SK-MEL-5 (cell line): ENCODE measurements at regions not wholly inside any gene's neighbourhood (a gene's known extent, or its start where the extent isn't known, plus 50 kb on each side); places are given as distances from the start of the nearest gene placed in this dataset.
"Not testable (repeated sequence)": the region's sequence is repeated elsewhere in the genome, so short reads cannot be mapped to it uniquely, and the experiment has no call there.

ENCODE experiments used
- DNase-seq: peaks from one replicate; pipeline ENCODE4 v3.0.0-alpha.2; 2016; ENCODE audit warnings: low read depth, low spot score
- in situ Hi-C: cut with HindIII; loops from 2 replicates; pipeline ENCODE4 v1.10.0; 2016; ENCODE audit warnings: low sequenced_read_pairs, high pct_unique_total_duplicates, low pct_unique_long_range_greater_than_20kb

DNA sequence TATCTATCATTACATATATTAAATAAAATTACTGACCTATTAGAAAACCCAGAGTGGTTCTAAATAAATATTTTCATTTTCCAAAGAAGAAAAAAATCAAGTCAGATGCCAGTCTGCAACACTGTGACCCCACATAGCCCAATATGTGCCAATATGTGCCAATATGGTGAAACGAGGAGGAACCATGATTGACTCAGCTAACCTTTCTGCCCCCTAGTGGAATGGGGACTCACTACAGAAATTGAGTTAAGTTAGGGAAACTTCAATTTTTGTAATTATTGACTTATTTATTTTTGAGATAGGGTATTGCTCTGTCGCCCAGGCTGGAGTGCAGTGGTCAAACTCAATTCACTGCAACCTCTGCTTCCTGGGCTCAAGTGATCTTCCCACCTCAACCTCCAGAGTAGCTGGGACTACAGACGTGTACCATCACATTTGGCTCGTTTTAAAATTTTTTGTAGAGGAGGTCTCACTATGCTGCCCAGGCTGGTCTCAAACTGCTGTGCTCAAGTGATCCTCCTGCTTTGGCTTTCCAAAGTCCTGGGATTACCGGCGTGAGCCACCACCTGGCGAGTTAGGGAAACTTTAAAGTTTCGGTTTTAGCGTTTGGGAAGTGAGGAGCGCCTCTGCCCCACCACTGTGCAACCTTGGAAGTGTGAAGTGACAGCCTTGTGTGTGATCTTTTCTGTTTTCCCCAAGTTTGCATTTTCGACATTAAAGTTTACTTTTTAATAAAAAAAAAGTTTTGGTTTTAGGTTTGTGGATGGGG, 116.8 kb upstream of the SHISA3 start:
- in situ Hi-C loops: no loop called here
- DNase-seq: peak; percentile 56

DNA sequence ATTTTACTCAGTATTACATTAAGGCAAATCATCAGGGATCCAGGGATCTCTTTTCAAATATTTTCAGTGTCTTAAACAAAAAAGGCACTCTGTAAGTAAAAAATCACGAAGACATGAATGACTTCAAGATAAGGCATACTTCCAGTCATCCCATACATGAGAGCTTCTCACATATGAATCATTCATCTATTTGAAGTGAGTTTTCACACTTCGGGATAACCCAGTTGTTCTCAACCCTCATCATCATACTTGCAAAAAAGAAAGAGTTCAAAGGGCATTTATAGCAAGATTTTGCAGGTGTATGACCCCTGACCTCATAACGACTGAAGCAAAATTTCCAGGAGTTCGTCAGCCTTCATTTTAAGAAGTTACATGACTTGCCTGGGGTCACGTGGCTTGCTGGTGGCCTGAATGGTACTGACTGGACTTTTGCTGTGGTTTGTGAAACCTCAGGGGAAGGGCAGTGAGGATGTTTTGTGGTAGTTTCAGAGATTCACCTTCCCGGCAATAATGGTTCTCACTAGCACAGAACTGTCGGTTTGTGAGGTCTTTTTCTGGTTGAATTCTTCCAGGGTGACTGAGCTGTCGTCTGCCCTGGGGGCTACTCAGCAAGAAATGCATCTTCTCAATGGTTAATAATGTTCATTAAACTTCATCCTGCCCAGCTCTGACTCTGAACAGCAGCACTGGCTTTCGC, 115.8 kb upstream of the SHISA3 start:
- in situ Hi-C loops: no loop called here
- DNase-seq: no peak

DNA sequence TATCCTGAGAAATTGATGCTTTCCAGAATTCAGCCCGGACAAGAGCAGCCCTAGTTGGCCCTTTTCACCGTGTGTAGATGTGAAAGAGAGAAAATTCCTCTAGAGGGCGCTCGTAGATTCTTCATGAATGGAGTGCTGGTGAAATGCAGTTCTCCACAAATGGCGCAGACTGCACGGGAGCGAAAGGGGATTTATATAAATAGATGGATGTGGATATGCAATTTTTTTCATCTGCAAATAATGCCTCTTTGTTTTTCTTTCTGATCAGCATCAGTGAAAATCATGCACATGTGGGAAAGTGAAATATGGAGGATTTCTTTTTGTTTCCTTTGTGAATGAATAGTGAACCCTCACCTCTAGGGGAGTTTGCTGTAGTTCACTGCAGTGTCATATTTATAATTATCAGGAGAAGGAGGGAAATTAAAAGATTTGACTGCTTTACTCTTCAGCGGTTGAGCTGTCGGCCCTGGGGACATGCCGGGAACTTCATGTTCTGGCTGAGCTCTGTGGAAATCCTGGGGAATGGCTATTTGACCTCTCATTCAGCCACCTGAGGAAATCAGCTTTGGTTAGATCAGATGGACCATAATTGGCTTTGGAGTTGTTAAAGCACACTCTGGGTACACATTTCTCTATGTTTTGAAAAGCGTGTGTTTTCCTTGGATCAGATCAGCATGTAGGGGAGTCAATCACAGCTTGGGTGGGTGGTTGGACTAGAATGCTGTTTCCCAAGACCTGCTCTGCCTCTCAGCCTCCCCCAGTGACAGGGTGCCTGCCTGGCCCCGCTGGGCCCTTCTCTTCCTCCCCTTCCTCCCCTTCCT, 115.0 kb upstream of the SHISA3 start:
- in situ Hi-C loops: no loop called here
- peak; percentile 85 for DNase-seq

GRCh38 chr4:42284030-42284429, 113.3 kb upstream of the SHISA3 start:
- DNase-seq: no peak
- in situ Hi-C loops: no loop called here

DNA sequence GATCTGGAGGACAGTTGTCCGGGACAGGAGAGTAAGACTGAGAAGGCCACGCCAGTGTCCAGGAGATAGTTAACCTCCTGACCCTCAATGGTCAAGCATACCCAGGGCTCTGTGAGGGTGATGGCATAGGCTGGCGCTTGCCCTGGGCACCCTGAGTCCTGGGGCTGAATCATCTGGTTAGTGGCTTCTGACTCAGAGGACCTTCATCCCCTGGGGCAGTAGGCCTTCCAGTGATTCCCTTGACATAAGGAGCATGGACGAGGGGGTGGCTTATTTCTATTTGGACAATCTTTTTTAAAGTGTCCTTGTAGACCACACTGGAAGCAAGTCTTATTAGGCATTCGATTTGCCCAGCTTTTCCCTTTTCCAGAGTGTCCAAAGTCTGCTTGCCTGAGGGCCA, 108.4 kb upstream of the SHISA3 start:
- DNase-seq, in situ Hi-C loops: not testable (repeated sequence)

DNA sequence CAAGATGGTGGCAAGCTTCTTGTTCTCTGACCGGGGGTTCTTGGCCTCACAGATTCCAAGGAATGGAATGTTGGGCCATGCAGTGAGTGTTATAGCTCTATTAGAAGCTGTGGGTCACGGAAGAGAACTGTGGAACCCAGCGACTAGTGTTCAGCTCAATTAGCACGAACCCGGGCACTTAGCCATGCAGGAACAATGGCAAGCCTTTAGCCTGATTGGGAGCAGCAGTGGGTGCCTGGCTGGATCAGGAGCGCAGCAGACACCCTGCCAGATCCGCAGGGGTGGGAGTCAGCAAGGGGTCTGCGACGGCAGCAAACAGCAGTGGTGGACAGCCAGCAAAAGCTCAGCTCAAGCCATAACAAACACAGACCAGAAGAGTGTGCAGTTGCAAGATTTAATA, 105.1 kb upstream of the SHISA3 start:
- DNase-seq, in situ Hi-C loops: not testable (repeated sequence)

DNA sequence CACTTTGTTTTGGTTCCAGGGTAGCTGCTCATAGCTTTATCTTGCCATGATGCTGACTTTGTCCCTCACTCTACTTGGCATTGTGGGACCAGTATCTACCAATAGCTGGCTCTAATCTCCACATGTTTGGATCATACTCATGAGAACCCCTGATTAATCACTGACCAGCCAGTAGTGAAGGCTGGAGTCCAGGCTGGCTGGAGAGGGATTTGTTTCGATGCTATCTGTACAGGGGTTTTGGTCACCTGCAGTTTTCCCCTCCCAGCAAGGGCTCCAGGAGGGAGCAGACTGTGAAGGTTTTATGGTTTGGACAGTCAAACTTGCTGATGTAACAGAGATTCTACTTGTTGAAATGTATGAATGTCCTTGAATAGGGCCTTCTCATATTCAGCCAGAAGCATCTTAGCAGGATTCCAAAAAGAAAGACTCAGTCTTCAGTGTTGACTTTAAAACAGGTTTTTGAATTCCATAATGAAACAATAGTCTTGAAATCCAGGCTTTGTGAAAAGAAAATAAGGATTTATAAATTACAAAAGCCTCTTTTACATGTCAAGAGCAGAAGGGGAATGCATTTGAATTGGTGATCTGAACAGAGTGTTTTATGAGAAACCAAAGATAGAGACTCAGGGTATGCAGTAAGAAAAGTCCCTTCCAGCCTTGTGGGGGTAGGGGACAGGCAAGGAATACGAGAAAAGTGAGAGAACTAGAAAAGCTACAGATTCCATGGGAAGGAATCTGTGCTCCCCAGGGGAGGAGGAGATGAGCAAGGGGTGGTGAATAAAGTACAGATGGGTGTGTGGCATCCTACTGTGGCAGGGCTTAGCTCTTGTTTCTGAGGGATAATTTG, 103.1 kb upstream of the SHISA3 start:
- in situ Hi-C loops: no loop called here
- DNase-seq: no peak

GRCh38 chr4:42296196-42296595, 101.1 kb upstream of the SHISA3 start:
- DNase-seq: peak; percentile 29
- in situ Hi-C loops: no loop called here

DNA sequence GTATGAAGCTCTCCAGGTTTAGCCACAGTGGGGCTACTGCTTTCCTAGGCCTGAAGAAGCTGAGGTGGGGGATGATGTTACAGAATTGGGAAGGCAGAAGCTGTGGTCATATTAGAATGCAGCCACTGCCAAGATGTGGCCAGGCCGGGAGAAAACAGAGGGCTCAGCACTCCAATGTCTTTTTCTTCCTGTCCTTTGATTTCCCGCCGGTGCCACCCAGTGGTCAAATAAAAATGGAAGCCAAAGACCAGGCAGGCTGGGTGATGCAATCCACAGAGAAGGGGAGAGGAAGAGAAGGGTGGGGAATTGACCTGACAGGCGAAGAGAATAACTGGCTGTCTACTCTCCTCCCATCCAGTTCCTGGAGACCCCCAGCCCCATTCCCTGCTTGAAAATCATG, 94.9 kb upstream of the SHISA3 start:
- in situ Hi-C loops: no loop called here
- DNase-seq: peak; percentile 66

GRCh38 chr4:42306221-42307109, 90.8 kb upstream of the SHISA3 start:
- in situ Hi-C loops: no loop called here
- no peak for DNase-seq

DNA sequence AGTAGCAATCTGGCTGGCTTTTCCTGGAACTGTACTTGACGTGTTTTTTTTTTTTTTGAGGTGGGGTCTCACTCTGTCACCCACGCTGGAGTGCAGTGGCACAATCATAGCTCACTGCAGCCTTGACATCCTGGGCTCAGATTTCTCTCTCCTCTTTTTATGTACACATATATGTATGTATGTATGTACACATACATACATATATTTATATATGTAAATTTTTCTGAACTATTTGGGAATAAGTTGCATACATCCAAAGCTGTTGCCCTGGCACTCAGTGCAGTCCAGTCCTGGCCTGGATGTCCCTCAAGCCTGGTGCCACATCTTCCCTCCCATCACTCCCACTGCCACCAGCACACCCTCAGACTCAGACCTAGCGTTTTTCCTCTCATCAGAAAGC, 89.0 kb upstream of the SHISA3 start:
- in situ Hi-C loops: no loop called here
- DNase-seq: no peak

DNA sequence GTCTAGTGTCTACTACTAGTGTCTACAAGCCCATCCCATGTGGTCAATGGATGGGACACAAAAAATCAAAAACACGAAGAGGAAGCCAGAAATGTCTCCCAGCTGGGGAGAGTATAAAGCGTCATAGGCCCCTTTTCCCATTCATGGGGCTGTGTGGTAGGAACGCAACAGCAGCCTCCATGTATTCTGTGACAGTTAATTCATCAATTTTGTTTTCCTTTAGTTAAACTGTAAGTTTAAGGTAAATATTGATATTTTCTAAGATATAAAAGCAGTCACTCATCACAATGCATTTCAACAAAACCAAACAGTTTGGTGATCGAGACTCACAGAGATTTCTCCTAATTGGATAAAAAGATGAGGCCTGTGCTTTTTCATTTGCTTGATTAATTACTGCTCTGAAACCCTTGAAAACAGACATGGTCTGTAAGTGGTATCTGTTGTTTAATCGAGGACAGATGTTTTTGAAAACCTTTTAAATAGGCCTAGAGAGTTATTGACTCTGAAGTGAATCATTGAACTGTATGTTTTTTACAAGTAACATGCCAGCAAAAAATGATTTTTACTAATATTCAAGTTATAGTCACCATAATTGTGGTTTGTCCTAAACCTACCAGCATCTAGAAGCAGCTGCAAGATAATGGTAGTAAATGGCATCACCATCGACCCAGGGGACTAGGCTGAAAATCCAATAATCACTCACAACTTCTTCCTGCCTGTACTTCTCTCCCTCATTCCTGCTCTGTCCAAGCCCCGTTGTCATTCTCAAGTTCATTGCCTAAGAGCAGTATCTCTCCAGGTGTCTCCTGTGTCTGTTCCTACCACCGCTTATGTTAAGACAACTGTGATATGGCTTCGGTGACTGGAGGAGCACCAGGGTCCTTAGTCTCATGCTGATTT, 87.7 kb upstream of the SHISA3 start:
- DNase-seq: no peak
- in situ Hi-C loops: no loop called here

GRCh38 chr4:42310358-42310757, 86.9 kb upstream of the SHISA3 start:
- in situ Hi-C loops: no loop called here
- DNase-seq: no peak

- DNase-seq: no peak
- in situ Hi-C loops: no loop called here
Observed at GRCh38 chr4:42310806-42311205, 86.5 kb upstream of the SHISA3 start.

DNA sequence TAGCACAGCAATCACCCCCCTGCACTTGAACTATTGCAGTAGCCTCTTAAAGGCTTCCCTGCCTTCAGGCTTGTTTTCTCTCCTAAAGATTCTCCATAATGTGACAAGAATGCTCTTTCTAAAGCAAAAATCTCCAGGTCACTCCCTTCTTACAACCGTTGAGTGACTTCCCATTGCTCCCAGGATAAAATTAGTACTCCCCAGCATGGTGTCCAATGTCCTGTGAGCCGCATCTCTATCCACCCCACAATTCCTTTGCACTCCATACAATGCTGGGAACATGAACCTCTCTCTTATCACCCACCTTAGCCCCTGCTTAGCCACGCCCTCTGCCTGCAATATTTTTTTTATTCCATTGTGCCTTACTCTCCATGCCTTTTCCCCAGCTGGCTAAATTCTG, 85.7 kb upstream of the SHISA3 start:
- DNase-seq: no peak
- in situ Hi-C loops: no loop called here

- DNase-seq, in situ Hi-C loops: not testable (repeated sequence)
Observed at GRCh38 chr4:42313420-42313819, 83.9 kb upstream of the SHISA3 start.
